ENCODE measurements at regions not wholly inside any gene's neighbourhood (a gene's known extent, or its start where the extent isn't known, plus 50 kb on each side); places are given as distances from the start of the nearest gene placed in this dataset.
"Not testable (repeated sequence)": the region's sequence is repeated elsewhere in the genome, so short reads cannot be mapped to it uniquely, and the experiment has no call there.

DNA sequence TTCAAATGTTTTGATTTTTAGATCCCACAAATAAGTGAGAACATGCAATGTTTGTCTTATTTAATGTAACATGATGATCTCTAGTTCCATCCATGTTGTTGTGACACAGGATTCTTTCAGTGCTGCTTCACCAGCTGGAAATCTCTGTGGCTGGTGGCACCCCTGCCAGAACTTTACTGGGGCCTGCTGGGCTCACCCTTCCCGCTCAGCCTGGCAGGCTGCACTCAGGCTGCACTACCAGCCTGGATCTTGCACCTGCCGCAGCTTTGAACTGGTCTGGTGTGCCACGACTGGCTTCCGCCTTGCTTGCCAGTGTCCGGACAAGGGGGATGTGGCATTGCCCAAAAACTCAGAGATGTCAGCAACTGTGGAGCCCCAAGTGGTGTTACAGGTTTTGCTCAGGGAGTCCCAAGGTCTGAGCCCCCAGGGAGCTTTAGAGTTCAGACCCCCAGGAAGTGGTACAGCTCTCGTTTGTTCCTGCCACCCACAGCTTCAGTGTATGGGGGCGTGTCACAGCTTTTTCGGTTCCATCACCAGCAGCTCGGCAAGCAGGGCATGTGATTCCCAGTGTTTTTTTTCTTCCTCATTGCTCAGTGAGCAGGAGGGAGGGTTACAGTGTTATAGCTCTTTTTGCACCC is 72.3 kb upstream of the SYNCRIP start:
- intact Hi-C loops (cut with DNase I) = no loop called here
- Histone ChIP-seq H3K4me1 (no peaks in the 10 kb centered on the region), H3K9ac (ENCODE audit: low read depth in 2 of 2, low read length in 2 of 2) (no peak overlapping the region), H3K9me3 (no peaks in the 10 kb centered on the region), H3K27ac (no peak overlapping the region), H3K4me3 (no peak overlapping the region), H3K36me3 (no peaks in the 10 kb centered on the region), H3K27me3 (no peaks in the 10 kb centered on the region)
- TF ChIP-seq, protein P1, sequence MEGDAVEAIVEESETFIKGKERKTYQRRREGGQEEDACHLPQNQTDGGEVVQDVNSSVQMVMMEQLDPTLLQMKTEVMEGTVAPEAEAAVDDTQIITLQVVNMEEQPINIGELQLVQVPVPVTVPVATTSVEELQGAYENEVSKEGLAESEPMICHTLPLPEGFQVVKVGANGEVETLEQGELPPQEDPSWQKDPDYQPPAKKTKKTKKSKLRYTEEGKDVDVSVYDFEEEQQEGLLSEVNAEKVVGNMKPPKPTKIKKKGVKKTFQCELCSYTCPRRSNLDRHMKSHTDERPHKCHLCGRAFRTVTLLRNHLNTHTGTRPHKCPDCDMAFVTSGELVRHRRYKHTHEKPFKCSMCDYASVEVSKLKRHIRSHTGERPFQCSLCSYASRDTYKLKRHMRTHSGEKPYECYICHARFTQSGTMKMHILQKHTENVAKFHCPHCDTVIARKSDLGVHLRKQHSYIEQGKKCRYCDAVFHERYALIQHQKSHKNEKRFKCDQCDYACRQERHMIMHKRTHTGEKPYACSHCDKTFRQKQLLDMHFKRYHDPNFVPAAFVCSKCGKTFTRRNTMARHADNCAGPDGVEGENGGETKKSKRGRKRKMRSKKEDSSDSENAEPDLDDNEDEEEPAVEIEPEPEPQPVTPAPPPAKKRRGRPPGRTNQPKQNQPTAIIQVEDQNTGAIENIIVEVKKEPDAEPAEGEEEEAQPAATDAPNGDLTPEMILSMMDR (IDR thresholded peaks at IDR 0.05) = no peak
- DNase-seq = no peak

DNA sequence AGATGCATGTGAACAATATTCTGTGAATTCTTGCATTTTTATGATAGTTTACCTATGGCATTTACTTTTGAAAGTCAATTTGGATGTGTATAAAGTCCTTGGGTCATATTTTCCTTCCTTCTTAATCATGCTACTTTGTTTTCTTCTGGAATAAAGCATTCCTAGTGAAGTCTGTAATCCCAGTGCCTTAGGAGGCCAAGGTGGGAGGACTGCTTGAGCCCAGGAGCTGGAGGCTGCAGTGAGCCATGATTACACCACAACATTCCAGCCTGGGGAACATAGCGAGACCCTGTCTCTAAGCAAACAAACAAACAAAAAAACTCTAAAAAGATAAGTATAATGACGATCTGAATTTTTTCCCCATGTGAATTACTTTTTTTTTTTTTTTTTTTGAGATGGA is 69.7 kb upstream of the SYNCRIP start:
- Histone ChIP-seq H3K4me3 (no peak overlapping the region), H3K36me3 (no peaks in the 10 kb centered on the region), H3K4me1 (no peaks in the 10 kb centered on the region), H3K9ac (ENCODE audit: low read depth in 2 of 2, low read length in 2 of 2) (no peak overlapping the region), H3K9me3 (no peaks in the 10 kb centered on the region), H3K27me3 (no peaks in the 10 kb centered on the region), H3K27ac (no peak overlapping the region)
- TF ChIP-seq, protein P1 (IDR thresholded peaks at IDR 0.05) = no peak
- intact Hi-C loops (cut with DNase I) = no loop called here
- DNase-seq = no peak

DNA sequence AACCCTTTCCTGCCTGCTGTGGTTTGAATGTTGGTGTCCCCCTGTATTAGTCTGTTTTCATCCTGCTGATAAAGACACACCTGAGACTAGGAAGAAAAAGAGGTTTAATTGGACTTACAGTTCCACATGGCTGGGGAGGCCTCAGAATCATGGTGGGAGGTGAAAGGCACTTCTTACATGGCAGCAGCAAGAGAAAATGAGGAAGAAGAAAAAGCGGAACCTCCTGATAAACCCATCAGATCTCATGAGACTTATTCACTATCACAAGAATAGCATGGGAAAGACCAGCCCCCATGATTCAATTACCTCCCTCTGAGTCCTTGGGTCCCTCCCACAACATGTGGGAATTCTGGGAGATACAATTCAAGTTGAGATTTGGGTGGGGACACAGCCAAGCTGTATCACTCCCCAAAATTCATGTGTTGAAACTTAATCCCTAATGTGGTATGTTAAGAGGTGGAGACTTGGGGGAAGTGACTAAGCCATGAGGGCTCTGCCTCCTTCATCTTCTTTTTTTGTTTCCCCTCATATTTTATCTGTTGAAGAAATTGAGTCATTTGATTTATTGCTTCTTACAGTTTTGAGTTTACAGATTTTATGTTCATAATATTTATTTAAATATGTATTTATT is 64.9 kb upstream of the SYNCRIP start:
- intact Hi-C loops (cut with DNase I); H3K4me3 ChIP-seq; H3K27me3 ChIP-seq; H3K9ac ChIP-seq (ENCODE audit: low read depth in 2 of 2, low read length in 2 of 2); DNase-seq; H3K9me3 ChIP-seq; H3K36me3 ChIP-seq; H3K4me1 ChIP-seq; H3K27ac ChIP-seq: not testable (repeated sequence)

DNA sequence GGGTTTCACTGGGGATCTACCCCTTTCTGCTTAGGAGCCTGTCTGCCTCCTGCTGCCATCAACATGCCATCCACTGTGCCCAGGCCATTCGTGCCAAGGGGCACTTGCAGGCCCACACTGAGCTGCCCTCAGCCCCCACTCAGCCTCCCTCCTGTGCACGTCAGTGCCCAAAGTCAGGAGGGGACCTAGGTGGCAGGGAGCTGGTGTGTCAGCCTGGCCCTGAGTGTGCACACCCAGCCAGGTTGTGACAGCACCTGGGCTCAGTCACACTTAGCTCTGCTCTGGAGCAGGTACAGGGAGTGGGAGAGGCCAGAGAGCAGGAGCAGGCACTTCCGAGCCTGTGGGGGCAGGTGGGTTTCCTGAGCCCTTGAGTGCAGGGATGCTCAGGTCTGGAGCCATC is 63.6 kb upstream of the SYNCRIP start:
- TF ChIP-seq, protein P1 (IDR thresholded peaks at IDR 0.05) = no peak
- Histone ChIP-seq H3K9ac (ENCODE audit: low read depth in 2 of 2, low read length in 2 of 2) (no peak overlapping the region), H3K27ac (no peak overlapping the region), H3K4me3 (no peak overlapping the region), H3K4me1 (no peaks in the 10 kb centered on the region), H3K9me3 (no peaks in the 10 kb centered on the region), H3K36me3 (no peaks in the 10 kb centered on the region), H3K27me3 (no peaks in the 10 kb centered on the region)
- intact Hi-C loops (cut with DNase I) = no loop called here
- no peak for DNase-seq

DNA sequence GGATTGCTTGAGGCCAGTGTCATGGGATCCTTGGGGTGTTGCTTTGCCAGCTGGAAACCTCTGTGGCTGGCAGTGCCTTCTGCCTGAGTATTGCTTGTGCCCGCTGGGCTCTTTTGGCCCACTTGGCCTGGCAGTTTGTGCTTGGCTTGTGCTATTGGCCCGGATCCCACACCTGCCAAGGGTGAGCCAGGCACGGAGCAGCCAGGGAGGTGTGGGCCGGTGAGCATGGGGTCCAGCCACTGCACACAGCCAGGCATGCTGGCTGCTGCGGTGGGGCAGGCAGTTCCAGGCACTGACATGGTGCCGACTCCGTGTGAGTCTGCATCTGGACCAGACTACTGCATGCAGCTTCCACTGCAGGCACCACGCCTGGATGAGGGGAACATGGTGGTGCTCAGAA is 62.5 kb upstream of the SYNCRIP start:
- intact Hi-C loops (cut with DNase I) = no loop called here
- Histone ChIP-seq H3K9me3 (no peaks in the 10 kb centered on the region), H3K36me3 (no peaks in the 10 kb centered on the region), H3K4me3 (no peak overlapping the region), H3K27ac (no peak overlapping the region), H3K4me1 (no peaks in the 10 kb centered on the region), H3K27me3 (no peaks in the 10 kb centered on the region), H3K9ac (ENCODE audit: low read depth in 2 of 2, low read length in 2 of 2) (no peak overlapping the region)
- DNase-seq = no peak
- TF ChIP-seq, protein P1 (IDR thresholded peaks at IDR 0.05) = no peak

DNA sequence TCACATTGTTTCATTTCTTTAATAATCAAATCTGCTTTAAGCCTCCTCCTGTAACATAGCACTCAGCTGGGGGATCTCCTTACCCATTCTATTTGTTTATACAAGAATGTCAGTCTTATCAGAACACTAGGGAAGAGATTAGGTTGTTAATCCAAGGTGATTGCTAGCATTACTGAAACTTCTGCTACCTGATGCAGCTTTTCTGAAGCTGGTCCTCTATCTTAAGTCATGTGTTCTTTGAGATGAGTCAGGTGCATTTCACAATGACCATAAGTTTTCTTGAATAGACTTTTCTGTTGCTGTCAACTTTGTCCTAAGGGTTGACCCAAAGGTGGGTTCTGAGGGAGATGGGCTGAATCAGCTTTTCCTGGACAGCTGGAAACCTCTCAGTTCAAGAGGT is 60.7 kb upstream of the SYNCRIP start:
- no peaks in the 10 kb centered on the region for H3K27me3 ChIP-seq
- no peaks in the 10 kb centered on the region for H3K4me1 ChIP-seq
- TF ChIP-seq, protein P1 (IDR thresholded peaks at IDR 0.05) = no peak
- intact Hi-C loops (cut with DNase I) = no loop called here
- DNase-seq = no peak
- H3K4me3 ChIP-seq = no peak overlapping the region
- no peak overlapping the region for H3K9ac ChIP-seq (ENCODE audit: low read depth in 2 of 2, low read length in 2 of 2)
- H3K36me3 ChIP-seq = no peaks in the 10 kb centered on the region
- H3K27ac ChIP-seq = no peak overlapping the region
- no peaks in the 10 kb centered on the region for H3K9me3 ChIP-seq

All from colonic mucosa (tissue), 4 donors.